Tongue (tissue), 1 donor: ENCODE measurements at regions not wholly inside any gene's neighbourhood (a gene's known extent, or its start where the extent isn't known, plus 50 kb on each side); places are given as distances from the start of the nearest gene placed in this dataset.
A peak's percentile ranks its signal among the peaks of the same experiment; 100 is the strongest.

Experiments used
- DNase-seq: peaks from one replicate; pipeline ENCODE4 v3.0.0-alpha.2; 2015

DNA sequence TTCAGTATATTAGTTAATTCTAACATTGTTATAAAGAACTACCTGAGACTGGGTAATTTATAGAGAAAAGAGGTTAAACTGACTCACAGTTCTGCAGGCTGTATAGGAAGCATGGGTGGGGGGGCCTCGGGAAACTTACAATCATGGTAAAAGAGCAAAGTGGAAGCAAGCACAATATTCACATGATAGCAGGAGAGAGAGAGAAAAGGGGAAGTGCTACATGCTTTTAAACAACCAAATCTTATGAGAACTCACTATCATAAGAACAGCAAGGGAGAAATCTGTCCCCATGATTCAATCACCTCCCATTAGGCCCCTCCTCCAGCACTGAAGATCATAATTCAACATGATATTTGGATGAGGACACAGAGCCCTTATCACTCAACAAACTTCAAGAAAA, 324.9 kb downstream of the ZNF608 start:
- no peak for DNase-seq

GRCh38 chr5:124420952-124421351, 325.5 kb downstream of the ZNF608 start:
- no peak for DNase-seq

DNA sequence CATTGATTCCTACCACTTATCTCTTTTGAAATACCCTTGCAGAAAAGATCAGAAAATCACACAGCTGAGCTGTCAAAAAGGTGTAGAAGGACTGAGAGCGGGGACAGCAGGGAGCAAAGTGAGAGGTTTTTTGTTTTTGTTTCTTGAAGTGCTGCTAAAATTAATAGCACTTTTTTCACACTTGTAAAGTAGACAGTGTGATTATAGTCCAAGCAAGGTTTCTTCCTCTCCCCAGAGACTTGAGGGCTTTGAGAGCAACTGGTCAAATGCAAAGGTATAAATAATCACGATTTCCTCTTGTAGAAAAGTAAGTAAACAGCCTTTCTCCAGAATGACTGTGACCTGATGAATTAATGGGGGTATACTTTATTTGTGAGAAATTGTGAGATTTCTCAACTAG, 326.9 kb downstream of the ZNF608 start:
- no peak for DNase-seq

DNA sequence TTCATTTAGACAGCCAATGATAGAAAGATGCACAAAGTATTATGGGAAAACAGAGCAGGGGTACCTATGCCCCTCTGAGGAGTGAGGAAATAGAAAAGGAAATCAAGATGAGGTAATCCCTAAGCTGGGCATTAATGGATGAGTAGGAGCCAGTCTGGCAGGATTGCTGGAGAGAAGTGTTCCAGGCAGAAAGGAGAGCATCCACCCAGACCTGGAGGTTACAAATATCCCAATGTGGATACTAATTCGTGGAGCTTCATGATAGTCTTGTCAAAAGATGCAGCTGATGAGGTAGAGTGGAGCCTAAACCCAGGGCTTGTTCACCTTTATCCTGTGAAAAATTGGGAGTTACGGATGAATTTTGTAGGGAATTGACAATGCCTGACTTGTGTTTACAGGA, 328.0 kb downstream of the ZNF608 start:
- DNase-seq = no peak

- DNase-seq = no peak
Measured at GRCh38 chr5:124417196-124417595, 329.2 kb downstream of the ZNF608 start.

- DNase-seq = no peak
Measured at GRCh38 chr5:124416627-124417026, 329.8 kb downstream of the ZNF608 start.

- no peak for DNase-seq
Measured at GRCh38 chr5:124414973-124415372, 331.5 kb downstream of the ZNF608 start.

DNA sequence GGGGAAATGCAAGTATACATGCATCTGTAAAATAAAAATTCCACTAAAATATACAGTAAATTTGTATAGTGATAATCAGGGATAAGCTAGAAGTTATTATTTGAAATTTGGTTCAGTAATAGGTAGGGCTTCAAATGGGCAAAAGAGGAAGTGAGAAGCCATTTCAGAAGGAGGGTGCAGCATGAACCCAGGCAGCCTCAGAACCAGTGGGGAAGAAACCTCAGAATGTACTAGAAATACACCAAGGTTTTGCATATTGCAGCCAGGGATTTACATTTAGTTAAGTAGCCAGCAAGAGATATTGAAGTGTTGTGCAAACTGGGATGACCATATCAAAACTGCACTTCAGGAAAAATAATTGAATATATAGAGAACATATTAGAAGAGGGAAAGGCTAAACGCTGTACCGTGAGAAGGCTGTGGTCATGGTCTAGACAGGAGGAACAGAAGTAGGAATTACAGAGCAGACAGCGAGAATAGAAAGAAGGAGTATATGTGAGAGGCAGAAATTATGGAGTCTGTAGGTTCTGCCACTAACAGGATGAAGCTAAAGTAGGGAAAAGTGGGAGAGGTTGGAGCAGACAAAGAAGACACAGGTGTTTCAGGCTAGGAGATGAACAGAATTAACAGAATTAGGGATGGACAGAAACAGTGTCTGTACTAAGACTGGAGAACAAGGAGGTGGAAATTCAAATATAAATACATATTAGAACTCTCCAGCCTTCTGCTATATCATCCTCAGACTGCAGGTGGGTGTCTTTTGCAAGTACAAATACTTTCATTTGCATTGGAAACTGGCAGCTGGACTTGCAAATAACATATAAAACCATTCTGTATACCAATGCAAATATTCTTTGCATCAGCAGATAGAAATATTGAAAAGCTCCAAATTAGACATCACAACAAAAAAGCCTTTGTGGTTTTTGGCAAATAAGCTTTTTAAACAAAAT, 335.6 kb downstream of the ZNF608 start:
- DNase-seq = peak; percentile 22

GRCh38 chr5:124408738-124409453, 337.5 kb downstream of the ZNF608 start:
- DNase-seq = no peak

DNA sequence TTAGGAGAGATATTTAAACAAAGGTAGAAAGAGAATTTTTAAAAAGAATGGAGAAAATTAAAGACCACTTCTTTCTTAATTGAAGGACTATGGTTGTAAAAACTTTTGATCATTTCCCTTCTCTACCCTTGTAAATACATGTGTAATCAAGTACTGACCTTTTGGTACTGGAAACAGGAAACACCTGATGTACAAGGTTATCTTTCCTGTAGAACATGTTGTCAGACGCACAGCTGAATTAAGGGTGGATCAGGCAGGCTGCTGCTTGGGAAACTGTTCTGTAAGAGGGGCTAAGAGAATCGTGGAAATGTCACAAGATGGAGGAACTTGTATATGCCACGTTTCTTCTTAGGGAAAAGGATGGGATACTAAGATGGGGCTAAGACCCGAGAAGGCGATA, 341.6 kb downstream of the ZNF608 start:
- no peak for DNase-seq

- no peak for DNase-seq
Measured at GRCh38 chr5:124403281-124403680, 343.2 kb downstream of the ZNF608 start.

DNA sequence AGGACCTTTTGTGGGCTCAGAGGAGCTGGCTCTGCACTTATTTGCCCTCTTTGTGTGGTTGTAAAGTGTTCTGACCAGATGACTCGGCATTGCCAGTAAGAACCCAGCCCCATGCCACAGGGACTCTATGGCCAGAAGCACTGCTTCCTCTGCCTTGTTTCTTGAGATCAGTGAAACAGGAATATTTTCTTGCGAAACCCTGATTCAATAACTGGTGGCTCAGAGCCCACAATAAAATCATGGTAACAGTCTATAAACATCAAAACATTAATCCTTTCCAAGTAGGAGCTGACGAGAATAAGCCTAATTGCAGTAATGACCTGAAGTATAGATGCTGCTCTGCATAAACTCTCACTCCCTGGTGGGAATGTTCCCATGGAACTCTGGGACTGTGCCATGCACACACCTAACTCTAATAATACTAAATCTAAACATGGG, 344.3 kb downstream of the ZNF608 start:
- peak; percentile 46 for DNase-seq

DNA sequence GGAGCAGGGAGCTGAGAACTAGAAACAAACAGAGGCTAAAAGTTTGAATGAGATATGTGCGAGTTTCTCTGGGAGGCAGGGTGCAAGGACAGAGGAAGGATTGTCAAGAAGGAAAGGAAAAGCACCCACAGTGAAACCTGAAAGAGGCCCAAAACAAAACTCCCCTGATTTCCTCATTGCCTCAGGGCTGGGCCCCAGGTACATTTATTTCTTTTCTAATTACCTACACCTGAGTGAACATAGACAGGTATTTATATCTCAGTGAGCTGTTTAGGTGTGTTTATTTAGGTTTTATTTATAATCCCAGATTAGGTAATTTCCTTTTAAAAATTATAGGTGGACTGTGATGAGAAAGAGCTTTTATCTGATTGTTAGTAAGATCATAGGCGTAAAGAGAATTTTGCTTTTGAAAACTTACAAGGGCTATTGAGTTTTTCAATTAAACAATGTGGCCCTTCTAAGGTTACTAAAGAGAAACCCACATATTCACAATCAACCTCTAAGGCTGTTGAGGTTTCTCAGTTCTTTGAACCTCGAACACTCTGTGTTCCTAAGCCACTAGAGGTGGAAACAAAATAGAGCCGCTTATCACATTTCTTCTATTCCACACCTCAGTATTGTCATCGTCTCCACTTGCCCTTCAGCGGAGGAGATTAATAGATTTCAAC, 344.8 kb downstream of the ZNF608 start:
- DNase-seq = no peak

GRCh38 chr5:124399426-124399961, 346.9 kb downstream of the ZNF608 start:
- no peak for DNase-seq

DNA sequence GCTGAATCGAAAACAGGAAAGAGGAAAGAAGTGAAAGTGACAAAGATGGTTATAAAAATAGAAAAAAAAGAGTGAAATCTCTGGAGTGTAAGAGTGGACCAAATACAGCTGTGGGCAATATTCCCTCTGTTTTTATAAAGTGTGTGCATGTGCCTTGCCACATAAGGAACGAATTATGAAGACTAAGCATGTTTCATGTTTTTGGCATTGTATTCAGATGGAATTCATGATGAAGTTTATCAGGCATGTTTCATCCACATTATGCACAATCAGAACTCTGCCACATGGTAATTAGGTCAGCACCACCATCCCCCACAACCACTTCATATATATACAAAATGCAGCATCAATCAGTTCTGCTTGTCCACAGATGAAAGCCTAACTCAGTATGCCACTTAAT, 348.0 kb downstream of the ZNF608 start:
- DNase-seq = peak; percentile 27

GRCh38 chr5:124397317-124397716, 349.1 kb downstream of the ZNF608 start:
- no peak for DNase-seq

GRCh38 chr5:124395926-124396325, 350.5 kb downstream of the ZNF608 start:
- no peak for DNase-seq

- peak; percentile 44 for DNase-seq
Measured at GRCh38 chr5:124395287-124395686, 351.2 kb downstream of the ZNF608 start.

GRCh38 chr5:124394700-124395245, 351.7 kb downstream of the ZNF608 start:
- no peak for DNase-seq

DNA sequence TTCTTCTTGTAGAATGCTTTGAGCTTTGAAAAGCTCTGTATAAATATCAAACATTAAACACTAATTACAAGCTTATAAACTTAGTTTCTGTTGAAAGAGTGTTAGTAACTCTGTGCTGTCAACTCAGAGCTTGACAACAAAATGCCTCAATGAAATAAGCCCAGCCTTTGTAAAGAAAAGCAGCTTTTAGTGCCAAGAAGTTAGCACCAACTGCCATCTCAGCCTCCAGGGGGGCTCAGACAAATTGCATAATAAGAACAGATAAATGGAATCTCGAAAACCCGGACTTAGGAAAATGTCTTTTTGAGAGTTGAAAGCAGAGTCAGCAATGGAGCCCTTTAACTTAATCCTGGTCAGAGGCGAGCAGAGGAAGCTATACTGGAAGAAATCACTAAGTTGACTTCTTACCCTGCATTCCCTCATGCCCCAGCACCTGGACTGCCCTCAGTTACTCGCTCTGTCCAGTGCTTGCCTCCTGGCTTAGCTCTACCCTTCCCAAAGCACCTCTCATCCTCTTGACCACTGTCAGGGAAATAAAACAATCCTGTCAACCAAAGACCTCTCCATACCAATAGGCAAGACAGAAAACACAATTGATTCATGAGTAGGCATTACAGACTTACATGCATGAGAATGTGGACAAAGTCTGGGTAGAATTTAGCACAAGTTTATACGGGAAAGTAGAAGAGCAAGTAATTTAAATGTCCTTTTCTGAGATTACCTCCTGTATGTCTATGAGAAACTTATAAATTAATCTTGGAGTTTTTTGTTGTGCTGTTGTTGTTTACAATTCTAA, 352.7 kb downstream of the ZNF608 start:
- no peak for DNase-seq

GRCh38 chr5:124383693-124384092, 362.7 kb downstream of the ZNF608 start:
- DNase-seq = no peak
